ENCODE measurements at regions not wholly inside any gene's neighbourhood (a gene's known extent, or its start where the extent isn't known, plus 50 kb on each side); places are given as distances from the start of the nearest gene placed in this dataset.

DNA sequence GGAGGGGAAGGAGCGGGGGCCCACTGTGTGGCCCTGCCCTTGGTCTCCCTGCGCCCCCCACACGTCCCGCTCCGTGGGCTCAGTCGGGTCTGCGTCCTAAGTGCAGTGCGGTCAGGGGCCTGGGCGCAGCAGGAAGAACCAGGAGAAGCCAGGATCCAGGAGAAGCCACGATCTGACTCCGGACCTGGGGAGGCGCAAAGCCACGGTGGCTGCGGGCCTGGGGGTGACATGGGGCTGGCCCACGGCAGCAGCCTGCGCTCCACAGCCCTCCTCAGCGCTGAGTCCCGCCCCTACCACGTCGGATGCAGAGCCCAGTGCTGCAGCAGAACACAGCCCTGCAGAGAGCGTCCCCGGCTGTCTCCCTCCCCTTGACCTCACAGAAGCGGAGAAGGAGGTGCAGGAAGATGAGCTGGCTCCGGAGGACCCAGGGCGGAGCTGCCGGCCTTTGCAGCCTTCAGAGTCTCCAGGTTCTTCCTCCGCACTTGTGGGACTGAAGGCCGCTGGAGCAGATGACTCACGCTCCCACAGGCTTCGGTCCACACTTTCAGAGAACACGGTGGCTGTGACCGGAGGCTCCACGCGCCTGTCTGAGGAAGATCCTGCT, 589.2 kb upstream of the SALL3 start:
- ATAC-seq (ENCODE audit: low FRiP score), result no peak
- TF ChIP-seq, protein P1, sequence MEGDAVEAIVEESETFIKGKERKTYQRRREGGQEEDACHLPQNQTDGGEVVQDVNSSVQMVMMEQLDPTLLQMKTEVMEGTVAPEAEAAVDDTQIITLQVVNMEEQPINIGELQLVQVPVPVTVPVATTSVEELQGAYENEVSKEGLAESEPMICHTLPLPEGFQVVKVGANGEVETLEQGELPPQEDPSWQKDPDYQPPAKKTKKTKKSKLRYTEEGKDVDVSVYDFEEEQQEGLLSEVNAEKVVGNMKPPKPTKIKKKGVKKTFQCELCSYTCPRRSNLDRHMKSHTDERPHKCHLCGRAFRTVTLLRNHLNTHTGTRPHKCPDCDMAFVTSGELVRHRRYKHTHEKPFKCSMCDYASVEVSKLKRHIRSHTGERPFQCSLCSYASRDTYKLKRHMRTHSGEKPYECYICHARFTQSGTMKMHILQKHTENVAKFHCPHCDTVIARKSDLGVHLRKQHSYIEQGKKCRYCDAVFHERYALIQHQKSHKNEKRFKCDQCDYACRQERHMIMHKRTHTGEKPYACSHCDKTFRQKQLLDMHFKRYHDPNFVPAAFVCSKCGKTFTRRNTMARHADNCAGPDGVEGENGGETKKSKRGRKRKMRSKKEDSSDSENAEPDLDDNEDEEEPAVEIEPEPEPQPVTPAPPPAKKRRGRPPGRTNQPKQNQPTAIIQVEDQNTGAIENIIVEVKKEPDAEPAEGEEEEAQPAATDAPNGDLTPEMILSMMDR (IDR thresholded peaks at IDR 0.05), result no peak
- DNase-seq (ENCODE audit: low spot score), result no peak

DNA sequence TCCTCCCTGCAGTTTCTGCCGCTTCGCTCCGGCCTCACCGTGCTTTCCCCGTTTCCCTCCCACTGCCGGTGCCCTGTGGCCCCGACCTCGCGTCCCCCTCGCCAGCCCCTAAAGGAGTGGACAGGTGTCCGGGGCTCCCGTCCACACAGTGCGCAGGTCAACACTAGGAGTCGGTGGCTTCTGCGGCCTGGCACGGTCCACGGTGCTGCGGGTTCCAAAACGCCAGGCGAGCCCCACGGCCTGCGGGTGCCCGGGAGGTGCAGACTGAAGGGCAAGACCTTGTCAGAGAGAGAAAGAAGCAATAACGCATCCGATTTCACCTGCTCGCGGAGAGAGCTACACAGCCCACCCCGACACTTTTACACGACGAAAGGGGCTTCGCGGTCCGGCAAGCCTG, 588.7 kb upstream of the SALL3 start:
- TF ChIP-seq, protein P1 (IDR thresholded peaks at IDR 0.05), result no peak
- no peak for ATAC-seq (ENCODE audit: low FRiP score)
- DNase-seq (ENCODE audit: low spot score), result no peak

DNA sequence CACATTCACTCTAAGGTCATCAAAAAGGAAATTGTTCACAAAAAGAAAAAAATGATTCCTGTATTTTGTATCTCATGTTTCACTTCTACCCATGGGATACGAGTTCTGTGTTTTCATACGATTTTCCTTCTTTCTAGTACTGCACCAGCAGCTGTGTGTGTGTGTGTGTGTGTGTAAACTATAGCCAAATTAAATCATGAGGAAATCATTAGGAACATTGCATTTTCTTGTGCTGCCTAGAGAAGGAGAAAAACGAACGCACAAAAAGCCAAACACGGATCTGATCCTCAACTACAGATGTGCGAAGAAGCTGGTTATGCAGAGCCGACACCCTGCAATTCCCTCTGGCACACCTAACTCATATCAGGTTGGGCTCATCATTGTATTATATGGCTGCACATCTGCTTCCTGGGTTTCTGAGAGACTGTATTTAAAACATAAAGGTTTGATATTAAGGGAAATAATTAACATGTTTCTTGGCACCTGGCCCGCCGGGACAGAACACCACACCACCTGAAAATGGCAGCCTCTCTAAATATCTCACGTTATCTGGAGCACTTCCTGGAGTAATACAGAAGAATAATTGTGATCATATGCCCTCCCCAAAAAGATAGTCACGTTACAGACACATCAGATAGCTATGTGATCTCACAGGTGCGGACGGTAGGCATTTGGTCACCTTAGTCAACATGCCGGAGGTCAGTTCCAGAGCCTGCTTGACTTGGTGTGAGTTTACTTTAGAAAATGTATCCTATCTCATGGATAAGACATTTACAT, 586.3 kb upstream of the SALL3 start:
- DNase-seq (ENCODE audit: low spot score), result no peak
- ATAC-seq (ENCODE audit: low FRiP score), result no peak
- TF ChIP-seq, protein P1 (IDR thresholded peaks at IDR 0.05), result no peak

DNA sequence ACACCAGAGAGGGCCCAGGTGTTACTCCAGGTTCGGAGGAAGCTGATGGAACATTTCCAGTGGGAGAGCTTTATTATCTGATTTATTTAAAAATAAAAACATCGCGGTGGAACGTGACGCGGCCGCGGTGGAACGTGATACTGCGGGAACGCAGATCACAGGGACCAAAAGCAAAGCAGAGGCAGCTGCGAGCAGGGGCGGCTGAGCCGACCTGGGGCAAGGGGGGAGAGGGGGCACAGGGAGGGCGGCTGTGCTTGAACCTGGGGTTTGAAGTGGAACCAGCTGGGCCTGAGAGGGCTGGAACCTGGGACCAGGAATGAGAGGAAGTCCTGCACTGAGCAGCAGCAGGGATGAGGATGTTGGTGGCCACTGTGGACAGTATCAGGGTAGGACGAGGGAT, 583.5 kb upstream of the SALL3 start:
- ATAC-seq (ENCODE audit: low FRiP score) (no peak), DNase-seq (ENCODE audit: low spot score) (no peak)
- TF ChIP-seq, protein P1 (IDR thresholded peaks at IDR 0.05), result no peak

DNA sequence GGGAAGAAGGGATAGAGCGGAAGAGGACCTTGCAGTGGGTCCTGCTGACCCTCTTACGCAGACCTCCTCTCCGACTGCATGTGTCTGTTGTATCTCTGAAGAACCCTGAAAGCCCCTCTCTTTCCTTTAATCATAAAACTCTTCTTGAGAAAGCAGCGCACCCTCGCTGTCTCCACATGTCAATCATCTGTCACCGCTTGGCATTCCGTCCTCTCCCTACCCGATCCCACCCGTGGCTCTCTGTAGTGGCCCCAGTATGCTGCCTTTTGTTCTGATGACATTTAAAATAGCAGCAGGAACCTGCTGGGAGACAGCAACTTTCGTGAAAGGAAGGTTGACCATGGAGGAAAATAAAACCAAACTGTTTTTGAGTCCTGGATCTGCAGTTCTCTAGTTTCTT, 582.9 kb upstream of the SALL3 start:
- DNase-seq (ENCODE audit: low spot score) (no peak), ATAC-seq (ENCODE audit: low FRiP score) (no peak)
- TF ChIP-seq, protein P1 (IDR thresholded peaks at IDR 0.05), result no peak

DNA sequence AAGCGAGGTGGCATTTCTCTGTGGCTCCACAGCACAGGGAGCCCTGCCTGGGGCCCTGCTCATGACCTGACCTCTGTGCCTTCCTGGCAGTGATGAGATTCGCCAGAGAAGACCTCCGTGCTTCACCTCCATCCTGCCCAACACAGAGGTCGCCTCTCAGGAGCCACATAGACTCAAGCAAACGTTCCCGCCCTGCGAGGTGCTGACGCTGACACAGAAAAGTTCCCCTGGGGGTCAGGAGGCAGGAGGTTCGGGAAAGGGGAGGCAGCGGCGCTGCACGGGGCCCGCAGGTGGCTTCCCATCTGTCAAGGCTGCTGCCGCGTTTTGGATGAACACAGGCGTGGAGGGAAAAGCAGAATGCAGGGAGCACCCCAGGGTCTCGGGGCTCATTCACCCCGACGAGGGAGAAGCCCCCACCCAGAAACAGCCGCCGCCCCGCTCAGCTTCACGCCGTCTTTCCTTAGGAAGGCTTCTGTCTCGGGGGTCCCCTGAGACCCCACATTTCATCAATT, 579.6 kb upstream of the SALL3 start:
- DNase-seq (ENCODE audit: low spot score) (no peak), ATAC-seq (ENCODE audit: low FRiP score) (no peak)
- TF ChIP-seq, protein P1 (IDR thresholded peaks at IDR 0.05), result no peak

DNA sequence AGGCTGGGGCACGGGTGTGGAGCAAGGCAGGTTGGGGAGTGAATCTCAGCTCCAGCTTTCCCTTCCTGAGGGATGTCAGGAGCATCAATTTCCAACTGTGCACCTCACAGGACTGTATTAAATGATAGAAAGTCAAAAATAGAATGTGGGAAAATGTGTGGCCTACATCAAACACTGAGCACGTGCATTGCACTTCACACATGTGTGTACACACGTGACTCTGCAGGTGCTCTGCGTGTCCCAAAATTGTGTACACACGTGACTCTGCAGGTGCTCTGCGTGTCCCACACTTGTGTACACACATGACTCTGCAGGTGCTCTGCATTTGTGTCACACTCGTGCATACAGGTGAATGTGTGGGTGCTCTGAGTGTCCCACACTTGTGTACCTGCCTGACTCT, 577.2 kb upstream of the SALL3 start:
- TF ChIP-seq, protein P1 (IDR thresholded peaks at IDR 0.05), result no peak
- DNase-seq (ENCODE audit: low spot score), result no peak
- ATAC-seq (ENCODE audit: low FRiP score), result no peak

Measured in omental fat pad (tissue), 3 donors.